Esophagus (tissue), 2 donors: ENCODE measurements at regions not wholly inside any gene's neighbourhood (a gene's known extent, or its start where the extent isn't known, plus 50 kb on each side); places are given as distances from the start of the nearest gene placed in this dataset.

ENCODE experiments used
- H3K27ac ChIP-seq, 2 donors: one replicate each; pipeline ENCODE4 v1.5.1; 2013; ENCODE audit warnings: low read depth in 2 of 2, mild to moderate bottlenecking in 2 of 2, inconsistent platforms in 1 of 2, low read length in 1 of 2, moderate library complexity in 1 of 2
- H3K27me3 ChIP-seq, 2 donors: one replicate each; pipeline ENCODE4 v1.6.1; 2013; ENCODE audit warnings: low read length in 2 of 2, control low read depth in 1 of 2, mild to moderate bottlenecking in 1 of 2; ENCODE audit not compliant: insufficient read depth in 2 of 2, control insufficient read depth in 1 of 2
- H3K36me3 ChIP-seq, 2 donors: one replicate each; pipeline ENCODE4 v1.6.1; 2013; ENCODE audit warnings: low read length in 1 of 2; ENCODE audit not compliant: control insufficient read depth in 2 of 2, insufficient read depth in 2 of 2
- H3K4me1 ChIP-seq, 2 donors: one replicate each; pipeline ENCODE4 v1.6.1; 2013; ENCODE audit warnings: low read length in 1 of 2; ENCODE audit not compliant: control insufficient read depth in 2 of 2, insufficient read depth in 2 of 2
- H3K4me3 ChIP-seq, 2 donors: one replicate each; pipeline ENCODE4 v1.5.1; 2013; ENCODE audit warnings: low read length in 2 of 2, mild to moderate bottlenecking in 2 of 2, low read depth in 1 of 2, moderate library complexity in 1 of 2
- H3K9me3 ChIP-seq, 2 donors: one replicate each; pipeline ENCODE4 v1.6.1; 2013; ENCODE audit warnings: mild to moderate bottlenecking in 2 of 2, low read depth in 1 of 2, low read length in 1 of 2, moderate library complexity in 1 of 2; ENCODE audit not compliant: control insufficient read depth in 2 of 2, insufficient read depth in 1 of 2
- WGBS, 2 donors: extraction: QIAGEN DNeasy Blood & Tissue Kit; methylation state at CpG; one replicate each; pipeline ENCODE4 v1.1.7; 2013; 5-methylcytosine and 5-hydroxymethylcytosine counted together
- donor health status: healthy with polysubstance abuse.
- donor health status: Bipolar disorder and iron deficiency.

DNA sequence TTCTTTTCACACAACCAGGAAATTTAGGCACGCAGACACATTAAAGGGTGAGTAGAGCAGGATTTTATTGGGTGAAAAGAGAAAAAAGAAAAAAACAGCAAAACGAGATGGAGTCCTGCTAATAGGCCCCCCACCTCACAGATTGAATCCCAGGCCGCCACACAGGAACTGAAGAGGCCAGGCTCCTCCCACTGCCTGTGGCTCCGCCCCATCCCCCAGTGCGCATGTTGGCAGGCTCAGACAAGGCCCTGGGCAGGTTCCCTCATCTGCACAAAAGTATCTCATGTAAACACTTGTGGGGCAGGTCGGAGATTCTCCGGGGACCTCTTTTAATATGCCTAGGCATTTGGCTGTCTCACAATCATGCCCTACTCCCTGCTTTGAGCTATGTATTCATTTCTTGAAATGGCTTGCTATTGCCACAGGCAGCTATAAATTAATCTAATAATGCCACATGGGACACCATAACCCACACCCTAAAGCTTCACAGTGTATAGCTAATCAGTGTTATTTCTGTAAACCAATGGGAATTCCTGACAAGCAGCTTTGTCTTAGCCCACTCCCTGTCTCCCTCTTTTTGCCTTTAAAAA, 76.2 kb upstream of the KIF5B start:
- no peaks in the 10 kb centered on the region for H3K9me3 ChIP-seq
- 73 to 75% methylated on average over 7 of the region's 7 CpGs for WGBS, 2 donors
- no peaks in the 10 kb centered on the region for H3K36me3 ChIP-seq
- no peak overlapping the region for H3K27ac ChIP-seq
- no peaks in the 10 kb centered on the region for H3K4me1 ChIP-seq
- no peaks in the 10 kb centered on the region for H3K27me3 ChIP-seq
- H3K4me3 ChIP-seq = no peak overlapping the region

DNA sequence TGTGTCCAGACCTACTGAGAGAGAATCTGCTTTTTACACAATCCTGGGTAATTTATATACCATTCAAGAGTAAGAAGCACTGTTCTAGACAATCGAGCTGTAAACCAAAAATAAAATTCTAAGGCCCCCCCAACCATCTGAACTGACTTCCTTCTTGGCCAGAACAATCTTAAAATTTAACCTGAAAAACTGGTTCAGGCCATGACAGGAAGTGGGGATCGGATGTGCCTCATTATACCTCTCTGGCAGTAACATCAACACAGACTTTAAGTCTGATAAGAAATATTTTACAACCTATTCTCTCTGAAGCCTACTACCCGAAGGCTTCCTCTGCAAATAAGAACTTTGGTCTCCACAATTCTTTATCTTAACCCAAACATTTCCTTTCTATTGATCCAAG, 75.2 kb upstream of the KIF5B start:
- Histone ChIP-seq H3K4me1 (no peaks in the 10 kb centered on the region), H3K9me3 (no peaks in the 10 kb centered on the region), H3K27me3 (no peaks in the 10 kb centered on the region), H3K27ac (no peak overlapping the region), H3K4me3 (no peak overlapping the region), H3K36me3 (no peaks in the 10 kb centered on the region)
- 34 to 41% methylated on average over 3 of the region's 3 CpGs for WGBS, 2 donors

DNA sequence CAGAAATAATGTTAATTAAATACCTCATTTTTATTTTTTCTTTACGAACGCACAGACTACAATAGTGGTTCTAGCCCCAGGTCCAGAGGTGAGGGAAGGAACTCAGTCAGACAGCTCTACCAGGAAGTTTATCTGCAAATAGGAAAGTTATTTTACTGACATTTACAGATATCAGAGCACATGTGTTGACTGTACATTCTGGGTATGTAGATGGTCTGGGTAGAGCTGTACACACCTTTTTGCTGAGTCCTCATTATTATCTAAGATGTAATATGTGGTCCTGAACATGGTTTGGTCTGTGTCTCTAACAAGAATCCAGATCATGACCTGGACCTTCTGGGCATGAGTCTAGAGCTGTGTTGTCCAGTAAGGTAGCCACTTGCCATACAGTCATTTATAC, 74.6 kb upstream of the KIF5B start:
- no peaks in the 10 kb centered on the region for H3K9me3 ChIP-seq
- H3K4me1 ChIP-seq = no peaks in the 10 kb centered on the region
- H3K4me3 ChIP-seq = no peak overlapping the region
- H3K27ac ChIP-seq = no peak overlapping the region
- H3K36me3 ChIP-seq = no peaks in the 10 kb centered on the region
- WGBS, 2 donors = 85 to 93% methylated on average over 2 of the region's 2 CpGs
- H3K27me3 ChIP-seq = no peaks in the 10 kb centered on the region

DNA sequence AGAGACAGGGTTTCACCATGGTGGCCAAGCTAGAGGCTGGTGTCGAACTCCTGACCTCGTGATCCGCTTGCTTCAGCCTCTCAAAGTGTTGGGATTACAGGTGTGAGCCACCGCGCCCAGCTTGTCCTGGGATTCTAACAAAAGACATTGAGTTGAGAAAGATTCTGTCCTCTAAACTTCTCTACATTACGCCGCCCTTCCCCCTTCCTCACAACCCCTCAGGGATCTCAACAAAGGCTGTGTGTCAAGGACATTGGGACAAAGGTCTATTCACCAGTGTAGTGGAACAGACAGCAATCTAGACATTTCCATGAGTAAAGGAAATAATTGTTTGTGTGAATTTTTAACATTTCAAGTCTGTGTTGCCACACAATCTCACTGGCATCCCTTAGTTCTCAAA, 68.8 kb upstream of the KIF5B start:
- Histone ChIP-seq H3K36me3 (no peaks in the 10 kb centered on the region), H3K9me3 (peaks cover 0 to 7% of the 10 kb centered on the region in 2 donors)

DNA sequence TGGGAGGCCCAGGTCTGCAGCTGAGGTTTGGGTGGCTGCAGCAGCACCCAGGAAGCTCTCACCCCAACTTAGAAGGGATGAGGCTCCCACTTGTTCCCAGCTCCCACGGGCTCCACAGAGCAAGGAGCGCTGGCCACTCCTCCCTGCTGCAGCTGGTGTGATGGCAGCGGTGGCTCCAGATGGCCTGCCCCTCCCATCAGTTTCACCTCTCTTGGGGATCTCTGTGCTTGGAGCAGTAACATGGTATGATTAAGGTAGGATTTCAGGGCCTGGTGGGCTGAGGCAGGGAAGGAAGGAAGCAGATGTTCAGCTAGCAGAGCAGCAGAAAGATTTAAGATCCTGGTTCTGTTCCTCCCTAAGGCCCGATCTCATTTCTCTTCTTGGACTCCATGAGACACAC, 66.8 kb upstream of the KIF5B start:
- Histone ChIP-seq H3K4me3 (no peak overlapping the region), H3K27me3 (no peaks in the 10 kb centered on the region), H3K36me3 (no peaks in the 10 kb centered on the region), H3K27ac (no peak overlapping the region), H3K9me3 (peaks cover 0 to 7% of the 10 kb centered on the region in 2 donors), H3K4me1 (no peaks in the 10 kb centered on the region)
- WGBS, 2 donors = 91 to 93% methylated on average over 4 of the region's 4 CpGs

More for the DNA sequence above, 68.8 kb upstream of the KIF5B start:
- Histone ChIP-seq H3K4me3 (no peak overlapping the region), H3K27ac (no peak overlapping the region), H3K4me1 (no peaks in the 10 kb centered on the region), H3K27me3 (no peaks in the 10 kb centered on the region)
- 81 to 94% methylated on average over 7 of the region's 7 CpGs for WGBS, 2 donors

DNA sequence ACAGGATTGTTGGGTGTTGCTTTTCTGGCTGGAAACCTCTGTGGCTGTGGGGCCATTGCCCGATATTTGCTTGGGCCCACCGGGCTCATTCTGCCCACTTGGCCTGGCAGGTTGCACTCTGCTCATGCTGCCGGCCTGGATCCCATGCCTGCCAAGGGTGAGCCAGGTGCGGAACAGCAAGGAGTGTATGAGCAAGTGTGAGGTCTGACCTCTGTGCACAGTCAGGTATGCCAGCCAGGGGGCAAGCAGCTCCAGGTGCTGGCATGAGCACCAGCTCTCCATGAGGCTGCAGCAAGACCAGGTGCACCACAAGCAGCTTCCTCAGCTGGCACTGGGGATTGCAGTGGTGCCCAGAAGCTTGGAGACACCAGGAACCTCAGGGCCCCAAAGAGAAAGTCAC, 65.4 kb upstream of the KIF5B start:
- Histone ChIP-seq H3K36me3 (no peaks in the 10 kb centered on the region), H3K27me3 (no peaks in the 10 kb centered on the region), H3K4me1 (no peaks in the 10 kb centered on the region), H3K27ac (no peak overlapping the region), H3K9me3 (peaks cover 0 to 7% of the 10 kb centered on the region in 2 donors), H3K4me3 (no peak overlapping the region)
- WGBS, 2 donors = 87 to 93% methylated on average over 4 of the region's 4 CpGs

DNA sequence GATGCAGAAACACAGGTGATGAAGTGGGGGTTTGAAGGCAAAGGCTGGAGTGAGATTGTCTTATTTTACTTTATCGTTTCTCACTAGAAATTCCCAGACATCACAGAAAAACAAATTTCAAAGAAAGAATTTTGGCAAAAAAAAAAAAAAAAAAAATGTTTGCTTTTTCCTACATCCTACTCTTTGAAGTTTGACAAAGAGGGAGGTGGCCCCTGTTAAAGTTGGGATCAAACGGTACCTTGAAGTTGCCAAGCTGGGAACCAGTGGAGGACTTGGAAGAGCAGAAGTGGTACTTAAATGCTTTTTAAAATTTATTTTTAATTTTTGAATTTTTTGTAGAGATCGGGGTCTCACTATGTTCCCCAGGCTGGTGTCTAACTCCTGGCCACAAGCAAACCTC, 63.9 kb upstream of the KIF5B start:
- no peaks in the 10 kb centered on the region for H3K4me1 ChIP-seq
- H3K4me3 ChIP-seq = no peak overlapping the region
- H3K36me3 ChIP-seq = no peaks in the 10 kb centered on the region
- 74 to 87% methylated on average over 3 of the region's 3 CpGs for WGBS, 2 donors
- H3K27ac ChIP-seq = no peak overlapping the region
- no peaks in the 10 kb centered on the region for H3K27me3 ChIP-seq
- H3K9me3 ChIP-seq = peaks cover 0 to 7% of the 10 kb centered on the region in 2 donors

DNA sequence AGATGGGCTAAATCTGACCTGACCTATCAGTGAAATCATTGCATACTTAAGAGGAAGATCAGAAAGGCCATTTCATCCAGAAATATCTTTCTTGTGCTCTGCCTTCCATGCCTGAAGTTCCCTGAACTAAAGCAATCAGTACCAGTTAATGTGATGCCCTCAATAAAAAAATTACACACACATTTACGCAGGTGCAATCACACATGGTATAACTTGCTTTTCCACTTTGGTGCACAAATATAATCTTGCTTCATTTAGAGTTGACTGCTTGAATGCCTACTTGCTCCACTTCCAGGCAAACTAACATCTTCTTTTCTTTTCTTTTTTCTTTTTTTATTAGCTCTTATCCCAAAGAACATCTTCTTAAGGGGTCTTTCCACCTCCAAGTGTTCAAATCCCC, 58.3 kb upstream of the KIF5B start:
- Histone ChIP-seq H3K4me3 (no peak overlapping the region), H3K9me3 (peaks cover 0 to 4% of the 10 kb centered on the region in 2 donors), H3K36me3 (no peaks in the 10 kb centered on the region), H3K27me3 (no peaks in the 10 kb centered on the region), H3K4me1 (no peaks in the 10 kb centered on the region), H3K27ac (no peak overlapping the region)
- WGBS, 2 donors = 9 to 49% methylated on average over 1 of the region's 1 CpG

DNA sequence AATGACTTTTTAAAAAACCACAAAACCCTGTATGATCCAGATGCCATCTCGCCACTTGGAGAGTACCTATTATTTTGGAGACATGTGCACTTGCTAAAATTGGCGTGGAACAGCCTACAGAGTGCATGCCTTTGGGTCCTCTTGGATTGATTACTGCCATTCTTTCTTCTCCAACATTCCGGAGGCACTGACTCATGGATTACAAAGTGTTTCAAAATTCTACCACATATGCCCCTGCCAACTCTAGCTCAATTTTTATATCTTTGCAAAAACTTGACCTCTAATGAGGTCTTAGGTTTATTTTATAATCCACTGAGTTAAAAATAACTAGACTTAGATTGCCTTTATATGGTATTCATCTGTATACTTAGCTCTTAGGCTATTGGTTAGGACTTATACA, 55.8 kb upstream of the KIF5B start:
- no peaks in the 10 kb centered on the region for H3K36me3 ChIP-seq
- no peak overlapping the region for H3K4me3 ChIP-seq
- H3K27ac ChIP-seq = no peak overlapping the region
- no peaks in the 10 kb centered on the region for H3K4me1 ChIP-seq
- H3K9me3 ChIP-seq = peaks cover 0 to 4% of the 10 kb centered on the region in 2 donors
- 18 to 44% methylated on average over 3 of the region's 3 CpGs for WGBS, 2 donors
- no peaks in the 10 kb centered on the region for H3K27me3 ChIP-seq

DNA sequence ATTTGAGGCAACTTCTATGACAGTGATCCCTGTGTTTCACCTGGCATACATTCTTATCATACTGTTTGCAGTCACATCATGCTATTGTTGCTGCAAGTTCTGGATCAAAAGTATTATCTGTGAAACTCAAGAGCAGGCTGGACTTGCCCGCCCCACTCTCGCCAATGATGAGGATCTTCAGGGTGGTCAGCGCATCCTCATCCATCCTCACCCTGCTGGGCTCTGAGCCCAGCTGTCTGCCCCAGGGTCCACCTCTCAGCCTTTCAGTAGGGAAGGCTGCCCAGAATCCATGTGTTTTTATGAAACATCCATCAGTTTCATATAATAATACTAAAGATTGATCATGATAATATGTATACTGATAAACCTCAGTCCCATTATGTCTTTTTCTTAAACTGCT, 55.4 kb upstream of the KIF5B start:
- no peaks in the 10 kb centered on the region for H3K4me1 ChIP-seq
- no peaks in the 10 kb centered on the region for H3K36me3 ChIP-seq
- peaks cover 0 to 4% of the 10 kb centered on the region in 2 donors for H3K9me3 ChIP-seq
- no peak overlapping the region for H3K4me3 ChIP-seq
- 74 to 87% methylated on average over 3 of the region's 3 CpGs for WGBS, 2 donors
- no peaks in the 10 kb centered on the region for H3K27me3 ChIP-seq
- no peak overlapping the region for H3K27ac ChIP-seq
